Muscle layer of duodenum (tissue), 2 donors: ENCODE measurements at regions not wholly inside any gene's neighbourhood (a gene's known extent, or its start where the extent isn't known, plus 50 kb on each side); places are given as distances from the start of the nearest gene placed in this dataset.

Experiments
- H3K27ac ChIP-seq: one replicate; pipeline ENCODE4 v1.7.0; 2013; ENCODE audit warnings: mild to moderate bottlenecking, low read length
- H3K27me3 ChIP-seq: one replicate; pipeline ENCODE4 v1.7.0; 2013; ENCODE audit warnings: low read depth, mild to moderate bottlenecking, control low read depth, low read length
- H3K36me3 ChIP-seq, 2 donors: one replicate each; pipeline ENCODE4 v1.7.0; 2013; ENCODE audit warnings: low read length in 2 of 2, control low read depth in 1 of 2, mild to moderate bottlenecking in 1 of 2; ENCODE audit not compliant: insufficient read depth in 2 of 2, control insufficient read depth in 1 of 2
- H3K4me1 ChIP-seq, 2 donors: one replicate each; pipeline ENCODE4 v1.7.0; 2013; ENCODE audit warnings: low read length in 2 of 2, mild to moderate bottlenecking in 2 of 2, control low read depth in 1 of 2, moderate library complexity in 1 of 2; ENCODE audit not compliant: insufficient read depth in 2 of 2, control insufficient read depth in 1 of 2
- H3K4me3 ChIP-seq, 2 donors: one replicate each; pipeline ENCODE4 v1.7.0; 2013; ENCODE audit warnings: low read length in 2 of 2, low read depth in 1 of 2, mild to moderate bottlenecking in 1 of 2
- H3K9me3 ChIP-seq, 2 donors: one replicate each; pipeline ENCODE4 v1.7.0; 2013; ENCODE audit warnings: low read length in 2 of 2, control low read depth in 1 of 2, mild to moderate bottlenecking in 1 of 2; ENCODE audit not compliant: control insufficient read depth in 1 of 2
- donor health status: healthy.

- no peaks in the 10 kb centered on the region for H3K27me3 ChIP-seq
- H3K27ac ChIP-seq = no peak overlapping the region
- H3K4me1 ChIP-seq = no peaks in the 10 kb centered on the region
- no peak overlapping the region for H3K4me3 ChIP-seq
- H3K9me3 ChIP-seq = no peaks in the 10 kb centered on the region
- no peaks in the 10 kb centered on the region for H3K36me3 ChIP-seq
These were observed 429.6 kb upstream of the ZNF608 start for GRCh38 chr5:125176005-125176390.

- Histone ChIP-seq H3K36me3 (no peaks in the 10 kb centered on the region), H3K4me1 (no peaks in the 10 kb centered on the region), H3K4me3 (no peak overlapping the region), H3K27ac (no peak overlapping the region), H3K27me3 (no peaks in the 10 kb centered on the region), H3K9me3 (no peaks in the 10 kb centered on the region)
These were observed 430.9 kb upstream of the ZNF608 start for GRCh38 chr5:125177340-125177739.

GRCh38 chr5:125179612-125180011 is 433.2 kb upstream of the ZNF608 start:
- H3K36me3 ChIP-seq = no peaks in the 10 kb centered on the region
- H3K4me3 ChIP-seq = no peak overlapping the region
- no peak overlapping the region for H3K27ac ChIP-seq
- no peaks in the 10 kb centered on the region for H3K27me3 ChIP-seq
- H3K9me3 ChIP-seq = no peaks in the 10 kb centered on the region
- H3K4me1 ChIP-seq = no peaks in the 10 kb centered on the region

GRCh38 chr5:125180231-125180829 is 433.9 kb upstream of the ZNF608 start:
- Histone ChIP-seq H3K9me3 (no peaks in the 10 kb centered on the region), H3K4me3 (no peak overlapping the region), H3K36me3 (no peaks in the 10 kb centered on the region), H3K27me3 (no peaks in the 10 kb centered on the region), H3K27ac (no peak overlapping the region), H3K4me1 (no peaks in the 10 kb centered on the region)

GRCh38 chr5:125181159-125181558 is 434.7 kb upstream of the ZNF608 start:
- H3K4me3 ChIP-seq = no peak overlapping the region
- no peak overlapping the region for H3K27ac ChIP-seq
- H3K36me3 ChIP-seq = no peaks in the 10 kb centered on the region

GRCh38 chr5:125181955-125182354 is 435.5 kb upstream of the ZNF608 start:
- Histone ChIP-seq H3K4me1 (no peaks in the 10 kb centered on the region), H3K9me3 (no peaks in the 10 kb centered on the region), H3K27ac (no peak overlapping the region), H3K4me3 (no peak overlapping the region), H3K36me3 (no peaks in the 10 kb centered on the region), H3K27me3 (no peaks in the 10 kb centered on the region)

More at GRCh38 chr5:125181159-125181558, 434.7 kb upstream of the ZNF608 start:
- H3K4me1 ChIP-seq = no peaks in the 10 kb centered on the region
- H3K27me3 ChIP-seq = no peaks in the 10 kb centered on the region
- no peaks in the 10 kb centered on the region for H3K9me3 ChIP-seq

GRCh38 chr5:125185740-125186139 is 439.3 kb upstream of the ZNF608 start:
- Histone ChIP-seq H3K27me3 (no peaks in the 10 kb centered on the region), H3K9me3 (no peaks in the 10 kb centered on the region), H3K27ac (no peak overlapping the region), H3K4me3 (no peak overlapping the region), H3K36me3 (no peaks in the 10 kb centered on the region), H3K4me1 (no peaks in the 10 kb centered on the region)

GRCh38 chr5:125186911-125187375 is 440.5 kb upstream of the ZNF608 start:
- no peaks in the 10 kb centered on the region for H3K27me3 ChIP-seq
- H3K4me1 ChIP-seq = no peaks in the 10 kb centered on the region
- no peaks in the 10 kb centered on the region for H3K9me3 ChIP-seq
- H3K36me3 ChIP-seq = no peaks in the 10 kb centered on the region
- no peak overlapping the region for H3K27ac ChIP-seq
- H3K4me3 ChIP-seq = no peak overlapping the region

- Histone ChIP-seq H3K36me3 (no peaks in the 10 kb centered on the region), H3K27ac (no peak overlapping the region), H3K4me1 (no peaks in the 10 kb centered on the region), H3K4me3 (no peak overlapping the region), H3K9me3 (no peaks in the 10 kb centered on the region), H3K27me3 (no peaks in the 10 kb centered on the region)
These were observed 443.1 kb upstream of the ZNF608 start for GRCh38 chr5:125189531-125189941.

GRCh38 chr5:125190232-125191087 is 444.0 kb upstream of the ZNF608 start:
- no peaks in the 10 kb centered on the region for H3K27me3 ChIP-seq
- no peak overlapping the region for H3K4me3 ChIP-seq
- no peak overlapping the region for H3K27ac ChIP-seq
- no peaks in the 10 kb centered on the region for H3K4me1 ChIP-seq
- H3K36me3 ChIP-seq = no peaks in the 10 kb centered on the region
- no peaks in the 10 kb centered on the region for H3K9me3 ChIP-seq

GRCh38 chr5:125194883-125195282 is 448.4 kb upstream of the ZNF608 start:
- no peak overlapping the region for H3K27ac ChIP-seq
- no peaks in the 10 kb centered on the region for H3K9me3 ChIP-seq
- no peaks in the 10 kb centered on the region for H3K27me3 ChIP-seq
- H3K36me3 ChIP-seq = no peaks in the 10 kb centered on the region
- no peak overlapping the region for H3K4me3 ChIP-seq
- H3K4me1 ChIP-seq = peaks cover 8 to 24% of the 10 kb centered on the region in 2 donors
